NOMO-1 (cell line): ENCODE measurements at regions not wholly inside any gene's neighbourhood (a gene's known extent, or its start where the extent isn't known, plus 50 kb on each side); places are given as distances from the start of the nearest gene placed in this dataset.

Experiments used
- DNase-seq, 2 experiments: peaks; one replicate each; lab custom pipeline; 2025; ENCODE audit not compliant: unreplicated experiment in 2 of 2; lab: John Stamatoyannopoulos, UW

- no peak for DNase-seq
Observed at GRCh38 chr14:84129941-84130340, 1400.0 kb upstream of the FLRT2 start.

GRCh38 chr14:84131924-84132323 lies 1398.0 kb upstream of the FLRT2 start:
- no peak for DNase-seq

- no peak for DNase-seq
Observed at GRCh38 chr14:84144166-84144565, 1385.8 kb upstream of the FLRT2 start.

- no peak for DNase-seq
Observed at GRCh38 chr14:84152452-84152851, 1377.5 kb upstream of the FLRT2 start.

- DNase-seq, result no peak
Observed at GRCh38 chr14:84162633-84163032, 1367.3 kb upstream of the FLRT2 start.

GRCh38 chr14:84167026-84167425 lies 1362.9 kb upstream of the FLRT2 start:
- DNase-seq, result no peak

- no peak for DNase-seq
Observed at GRCh38 chr14:84180336-84180735, 1349.6 kb upstream of the FLRT2 start.

- DNase-seq, result no peak
Observed at GRCh38 chr14:84181072-84181471, 1348.9 kb upstream of the FLRT2 start.

GRCh38 chr14:84195514-84195913 lies 1334.4 kb upstream of the FLRT2 start:
- no peak for DNase-seq

GRCh38 chr14:84197704-84198103 lies 1332.2 kb upstream of the FLRT2 start:
- DNase-seq, result no peak

GRCh38 chr14:84202486-84202885 lies 1327.5 kb upstream of the FLRT2 start:
- no peak for DNase-seq

GRCh38 chr14:84203896-84204295 lies 1326.0 kb upstream of the FLRT2 start:
- DNase-seq, result no peak

- no peak for DNase-seq
Observed at GRCh38 chr14:84208451-84208850, 1321.5 kb upstream of the FLRT2 start.

- no peak for DNase-seq
Observed at GRCh38 chr14:84209031-84209430, 1320.9 kb upstream of the FLRT2 start.

GRCh38 chr14:84217066-84217465 lies 1312.9 kb upstream of the FLRT2 start:
- DNase-seq, result no peak

- no peak for DNase-seq
Observed at GRCh38 chr14:84225268-84225667, 1304.7 kb upstream of the FLRT2 start.

- DNase-seq, result no peak
Observed at GRCh38 chr14:84228702-84229101, 1301.2 kb upstream of the FLRT2 start.

- DNase-seq, result no peak
Observed at GRCh38 chr14:84234281-84234680, 1295.7 kb upstream of the FLRT2 start.

GRCh38 chr14:84236290-84236689 lies 1293.7 kb upstream of the FLRT2 start:
- DNase-seq, result no peak

GRCh38 chr14:84237881-84238280 lies 1292.1 kb upstream of the FLRT2 start:
- no peak for DNase-seq

GRCh38 chr14:84247693-84248092 lies 1282.3 kb upstream of the FLRT2 start:
- DNase-seq, result no peak

GRCh38 chr14:84250893-84251292 lies 1279.1 kb upstream of the FLRT2 start:
- DNase-seq, result no peak

GRCh38 chr14:84251411-84252115 lies 1278.4 kb upstream of the FLRT2 start:
- DNase-seq, result no peak
